Endothelial cell of umbilical vein (primary cell): ENCODE measurements at regions not wholly inside any gene's neighbourhood (a gene's known extent, or its start where the extent isn't known, plus 50 kb on each side); places are given as distances from the start of the nearest gene placed in this dataset.

Source experiments
- EZH2 ChIP-seq: IDR thresholded peaks from 2 replicates; pipeline ENCODE4 v1.6.1; 2012; ENCODE audit warnings: borderline replicate concordance, low read depth, mild to moderate bottlenecking, moderate library complexity, low read length, inconsistent platforms; ENCODE audit not compliant: severe bottlenecking
- FOS ChIP-seq: IDR thresholded peaks from 2 replicates; pipeline ENCODE4 v1.6.1; 2011; ENCODE audit warnings: mild to moderate bottlenecking, low read length, moderate library complexity, borderline replicate concordance; ENCODE audit not compliant: insufficient read depth
- GATA2 ChIP-seq: IDR thresholded peaks from 2 replicates; pipeline ENCODE4 v1.7.0; 2011; ENCODE audit warnings: low read depth, mild to moderate bottlenecking, moderate library complexity, mixed read lengths, low read length; ENCODE audit not compliant: insufficient read length, insufficient read depth
- JUN ChIP-seq: IDR thresholded peaks from 2 replicates; pipeline ENCODE4 v1.6.1; 2011; ENCODE audit warnings: borderline replicate concordance, low read depth; ENCODE audit not compliant: insufficient read length, insufficient read depth
- MYC ChIP-seq: IDR thresholded peaks from one replicate; pipeline ENCODE4 v1.6.1; 2011; ENCODE audit warnings: mild to moderate bottlenecking, low read depth, low read length
- POLR2A ChIP-seq: IDR thresholded peaks from 2 replicates; pipeline ENCODE4 v1.6.1; 2012; ENCODE audit warnings: low read depth, mild to moderate bottlenecking, control low read depth, low read length
- POLR2AphosphoS5 ChIP-seq: IDR thresholded peaks from 2 replicates; pipeline ENCODE4 v1.6.1; 2012; ENCODE audit warnings: low read depth, mild to moderate bottlenecking, control low read depth, low read length, moderate library complexity; ENCODE audit not compliant: insufficient read depth
- TF ChIP-seq, protein P1 (sequence below): IDR thresholded peaks from 2 replicates; pipeline ENCODE4 v1.6.1; 2011; ENCODE audit not compliant: insufficient read depth, insufficient read length
- TF ChIP-seq, protein P2 (sequence below), 2 donors: IDR thresholded peaks; 1 replicate in 1 of 2; 2 replicates in 1 of 2; pipeline ENCODE4 v1.5.1; 2011; ENCODE audit warnings: low read length in 2 of 2, mild to moderate bottlenecking in 2 of 2, moderate library complexity in 2 of 2, control low read depth in 1 of 2, inconsistent platforms in 1 of 2, low read depth in 1 of 2; ENCODE audit not compliant: insufficient read depth in 1 of 2; ENCODE audit errors: extremely low read depth in 1 of 2

DNA sequence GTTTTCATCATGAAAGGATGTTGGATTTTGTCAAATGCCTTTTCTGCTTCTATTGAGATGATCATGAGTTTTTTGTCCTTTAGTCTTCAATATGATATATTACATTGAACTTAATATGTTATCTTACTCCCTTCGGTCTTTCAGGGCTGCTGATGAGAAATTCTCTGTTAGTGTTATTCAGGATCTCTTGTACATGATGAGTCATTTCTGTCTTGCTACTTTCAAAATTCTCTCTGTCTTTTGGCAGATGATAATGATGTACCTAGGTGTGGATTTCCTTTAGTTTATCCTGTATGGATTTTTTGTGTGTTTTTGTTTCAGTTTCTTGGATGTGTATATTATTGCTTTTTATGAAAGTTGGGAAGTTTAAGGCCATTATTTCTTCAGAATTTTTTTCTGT is 320.9 kb upstream of the NPSR1 start:
- TF ChIP-seq POLR2AphosphoS5 (no peak), EZH2 (no peak), POLR2A (no peak), MYC (no peak), FOS (no peak), JUN (no peak), GATA2 (no peak)
- TF ChIP-seq, protein P1, sequence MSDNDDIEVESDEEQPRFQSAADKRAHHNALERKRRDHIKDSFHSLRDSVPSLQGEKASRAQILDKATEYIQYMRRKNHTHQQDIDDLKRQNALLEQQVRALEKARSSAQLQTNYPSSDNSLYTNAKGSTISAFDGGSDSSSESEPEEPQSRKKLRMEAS, result no peak
- TF ChIP-seq, protein P2, sequence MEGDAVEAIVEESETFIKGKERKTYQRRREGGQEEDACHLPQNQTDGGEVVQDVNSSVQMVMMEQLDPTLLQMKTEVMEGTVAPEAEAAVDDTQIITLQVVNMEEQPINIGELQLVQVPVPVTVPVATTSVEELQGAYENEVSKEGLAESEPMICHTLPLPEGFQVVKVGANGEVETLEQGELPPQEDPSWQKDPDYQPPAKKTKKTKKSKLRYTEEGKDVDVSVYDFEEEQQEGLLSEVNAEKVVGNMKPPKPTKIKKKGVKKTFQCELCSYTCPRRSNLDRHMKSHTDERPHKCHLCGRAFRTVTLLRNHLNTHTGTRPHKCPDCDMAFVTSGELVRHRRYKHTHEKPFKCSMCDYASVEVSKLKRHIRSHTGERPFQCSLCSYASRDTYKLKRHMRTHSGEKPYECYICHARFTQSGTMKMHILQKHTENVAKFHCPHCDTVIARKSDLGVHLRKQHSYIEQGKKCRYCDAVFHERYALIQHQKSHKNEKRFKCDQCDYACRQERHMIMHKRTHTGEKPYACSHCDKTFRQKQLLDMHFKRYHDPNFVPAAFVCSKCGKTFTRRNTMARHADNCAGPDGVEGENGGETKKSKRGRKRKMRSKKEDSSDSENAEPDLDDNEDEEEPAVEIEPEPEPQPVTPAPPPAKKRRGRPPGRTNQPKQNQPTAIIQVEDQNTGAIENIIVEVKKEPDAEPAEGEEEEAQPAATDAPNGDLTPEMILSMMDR (IDR thresholded peaks at IDR 0.05; ENCODE audit: extremely low read depth in 1 of 2, insufficient read depth in 1 of 2, low read depth in 1 of 2, low read length in 2 of 2), result no peak
